Psoas muscle (tissue), 7 donors: ENCODE measurements at regions not wholly inside any gene's neighbourhood (a gene's known extent, or its start where the extent isn't known, plus 50 kb on each side); places are given as distances from the start of the nearest gene placed in this dataset.

ENCODE experiments used
- ATAC-seq, 4 donors: fragments of 200-7000 bp; cut with Tn5 transposase; one replicate each; pipeline ENCODE4 v1.9.1; 2020; ENCODE audit warnings: moderate library complexity in 3 of 4, mild to moderate bottlenecking in 2 of 4
- DNase-seq, 2 donors: peaks; one replicate each; pipeline ENCODE4 v3.0.0-alpha.2; 2020
- H3K27ac ChIP-seq: fragments of 200-600 bp; one replicate; pipeline ENCODE4 v1.8.0; 2022
- H3K27me3 ChIP-seq, 3 donors: fragments of 200-600 bp in 1 of 3; one replicate each; pipeline versions ENCODE4 v1.6.1 to v1.8.0; 2013 to 2022; ENCODE audit warnings: low read length in 2 of 3, mild to moderate bottlenecking in 2 of 3, moderate library complexity in 1 of 3; ENCODE audit not compliant: insufficient read depth in 3 of 3
- H3K36me3 ChIP-seq, 2 donors: fragments of 200-600 bp in 1 of 2; one replicate each; pipeline versions ENCODE4 v1.6.1 to v1.8.0; 2013 to 2022; ENCODE audit warnings: low read depth in 1 of 2, mild to moderate bottlenecking in 1 of 2, moderate library complexity in 1 of 2; ENCODE audit not compliant: insufficient read depth in 1 of 2
- H3K4me1 ChIP-seq: fragments of 200-600 bp; one replicate; pipeline ENCODE4 v1.8.0; 2022
- H3K4me3 ChIP-seq: fragments of 200-600 bp; one replicate; pipeline ENCODE4 v1.8.0; 2022; ENCODE audit warnings: mild to moderate bottlenecking
- H3K9me3 ChIP-seq: fragments of 200-600 bp; one replicate; pipeline ENCODE4 v1.8.0; 2022
- WGBS, 3 donors: extraction: QIAGEN DNeasy Blood & Tissue Kit; methylation state at CpG; one replicate each; pipeline versions ENCODE4 v1.1.6 to v1.1.7; 2013; 5-methylcytosine and 5-hydroxymethylcytosine counted together
- intact Hi-C, 2 donors: fragments of 100-400 bp; cut with DNase I; formaldehyde crosslinking; loops; one replicate each; pipeline versions ENCODE4 v1.11.0 to v1.14.2; 2022
- TF ChIP-seq, protein P1 (sequence below): fragments of 200-600 bp; IDR thresholded peaks from one replicate; pipeline ENCODE4 v1.8.0; 2022; ENCODE audit warnings: antibody characterized with exemption
- donor health status: healthy with polysubstance abuse.
- donor health status: DM: no; HTN: no; CAD: no; lungs with moderate emphysema.
- donor health status: Bipolar disorder and iron deficiency.
- donor health status: healthy.
- donor health status: DM: yes; HTN: yes; CAD: no.
- donor health status: DM: no; HTN: no; CAD: no.
- donor health status: DM: yes; HTN: yes; CAD: no.

DNA sequence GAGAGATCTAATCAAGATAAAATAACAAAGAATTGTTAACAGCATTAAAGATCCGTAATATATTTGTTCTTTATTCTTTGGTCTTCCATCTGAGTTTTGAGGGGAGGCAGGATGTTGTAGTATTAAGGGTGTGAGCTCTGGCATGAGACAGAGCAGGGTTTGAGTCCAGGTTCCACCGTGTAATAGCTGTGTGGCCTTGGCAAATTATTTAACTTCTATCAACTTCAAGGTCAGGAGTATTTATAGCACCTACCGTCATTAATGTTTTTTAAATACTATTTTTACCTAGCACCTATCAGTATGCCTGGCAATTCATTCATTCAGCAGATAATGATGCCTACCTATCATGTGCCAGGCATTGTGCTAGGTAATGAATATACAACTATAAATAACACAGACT is 180.1 kb upstream of the NABP1 start:
- WGBS, 3 donors: 38 to 41% (median 39%) methylated on average over 3 of the region's 3 CpGs
- intact Hi-C loops: no loop called here

DNA sequence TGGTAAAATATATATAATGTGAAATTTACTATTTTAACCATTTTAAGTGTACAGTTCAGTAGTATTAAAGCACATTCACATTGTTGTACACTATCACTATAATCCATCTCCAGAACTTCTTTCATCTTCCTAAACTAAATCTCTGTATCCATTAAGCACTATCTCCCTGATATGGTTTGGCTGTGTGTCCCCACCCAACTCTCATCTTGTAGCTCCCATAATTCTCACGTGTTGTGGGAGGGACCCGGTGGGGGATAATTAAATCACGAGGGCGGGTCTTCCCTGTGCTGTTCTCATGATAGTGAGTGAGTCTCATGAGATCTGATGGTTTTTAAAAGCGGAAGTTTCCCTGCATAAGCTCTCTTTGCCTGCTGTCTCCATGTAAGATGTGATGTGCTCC is 178.9 kb upstream of the NABP1 start:
- Histone ChIP-seq H3K4me3 (no peak overlapping the region), H3K36me3 (no peaks in the 10 kb centered on the region), H3K4me1 (no peaks in the 10 kb centered on the region), H3K27ac (no peak overlapping the region), H3K9me3 (no peaks in the 10 kb centered on the region), H3K27me3 (no peaks in the 10 kb centered on the region)
- intact Hi-C loops: no loop called here
- 85 to 89% (median 88%) methylated on average over 5 of the region's 5 CpGs for WGBS, 3 donors
- ATAC-seq (no peak), DNase-seq (no peak)
- TF ChIP-seq, protein P1, sequence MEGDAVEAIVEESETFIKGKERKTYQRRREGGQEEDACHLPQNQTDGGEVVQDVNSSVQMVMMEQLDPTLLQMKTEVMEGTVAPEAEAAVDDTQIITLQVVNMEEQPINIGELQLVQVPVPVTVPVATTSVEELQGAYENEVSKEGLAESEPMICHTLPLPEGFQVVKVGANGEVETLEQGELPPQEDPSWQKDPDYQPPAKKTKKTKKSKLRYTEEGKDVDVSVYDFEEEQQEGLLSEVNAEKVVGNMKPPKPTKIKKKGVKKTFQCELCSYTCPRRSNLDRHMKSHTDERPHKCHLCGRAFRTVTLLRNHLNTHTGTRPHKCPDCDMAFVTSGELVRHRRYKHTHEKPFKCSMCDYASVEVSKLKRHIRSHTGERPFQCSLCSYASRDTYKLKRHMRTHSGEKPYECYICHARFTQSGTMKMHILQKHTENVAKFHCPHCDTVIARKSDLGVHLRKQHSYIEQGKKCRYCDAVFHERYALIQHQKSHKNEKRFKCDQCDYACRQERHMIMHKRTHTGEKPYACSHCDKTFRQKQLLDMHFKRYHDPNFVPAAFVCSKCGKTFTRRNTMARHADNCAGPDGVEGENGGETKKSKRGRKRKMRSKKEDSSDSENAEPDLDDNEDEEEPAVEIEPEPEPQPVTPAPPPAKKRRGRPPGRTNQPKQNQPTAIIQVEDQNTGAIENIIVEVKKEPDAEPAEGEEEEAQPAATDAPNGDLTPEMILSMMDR: no peak

More for the DNA sequence above, 180.1 kb upstream of the NABP1 start:
- Histone ChIP-seq H3K4me1 (no peaks in the 10 kb centered on the region), H3K27ac (no peak overlapping the region), H3K36me3 (no peaks in the 10 kb centered on the region), H3K4me3 (no peak overlapping the region), H3K27me3 (no peaks in the 10 kb centered on the region), H3K9me3 (no peaks in the 10 kb centered on the region)
- DNase-seq (no peak), ATAC-seq (no peak)
- TF ChIP-seq, protein P1: no peak

DNA sequence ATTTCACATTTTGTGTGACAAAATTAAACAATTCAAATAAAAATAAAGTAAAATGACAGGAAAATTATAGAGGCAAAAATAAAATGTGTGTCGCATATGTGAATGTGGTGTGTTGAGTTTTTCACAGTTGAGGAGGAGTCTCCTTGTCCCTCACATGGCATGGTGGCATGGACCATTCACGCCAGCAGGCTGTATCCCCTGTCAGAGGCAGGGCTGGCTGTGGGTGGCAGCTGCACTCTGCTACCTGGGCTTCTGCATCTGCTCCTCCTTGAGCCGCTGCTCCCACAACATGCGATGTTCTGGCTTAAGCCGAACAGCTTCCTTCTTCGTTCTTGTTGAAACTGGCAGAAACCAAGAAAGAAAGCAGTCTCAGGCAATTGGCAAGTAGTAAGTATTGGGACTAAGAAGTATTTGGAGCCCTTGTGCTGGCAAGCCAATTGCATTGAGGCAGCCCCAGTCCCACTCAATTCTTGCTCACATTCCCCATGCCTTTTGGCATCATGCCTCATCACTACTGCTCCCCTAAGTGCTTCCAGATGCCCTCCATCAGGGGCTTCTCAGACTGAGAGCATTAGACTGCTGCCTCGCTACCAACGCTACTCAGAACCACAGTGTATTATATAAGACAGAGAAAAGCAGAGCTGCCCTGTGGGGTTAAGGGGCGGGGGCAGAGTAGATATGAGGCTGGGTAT is 177.9 kb upstream of the NABP1 start:
- TF ChIP-seq, protein P1: no peak
- 81 to 88% (median 85%) methylated on average over 9 of the region's 9 CpGs for WGBS, 3 donors
- ATAC-seq: no peak

DNA sequence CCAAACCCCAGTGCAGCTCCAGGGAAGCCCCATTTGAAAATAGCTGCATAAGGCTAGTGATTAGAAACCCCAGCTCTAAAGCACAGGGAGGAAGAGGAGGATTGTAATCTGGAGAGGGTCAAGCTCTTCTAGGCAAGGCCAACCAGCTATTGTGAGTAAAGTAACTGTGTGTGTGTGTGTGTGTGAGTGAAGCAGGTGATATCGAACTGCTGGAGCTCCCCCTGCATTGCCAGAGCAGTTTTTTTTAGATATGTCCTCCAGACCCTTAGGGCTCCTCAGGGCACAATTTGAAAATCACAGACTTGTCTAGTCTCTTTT is 177.4 kb upstream of the NABP1 start:
- Histone ChIP-seq H3K27me3 (no peaks in the 10 kb centered on the region), H3K9me3 (no peaks in the 10 kb centered on the region), H3K4me3 (no peak overlapping the region), H3K27ac (no peak overlapping the region), H3K36me3 (no peaks in the 10 kb centered on the region), H3K4me1 (no peaks in the 10 kb centered on the region)
- WGBS, 3 donors: 34 to 54% (median 40%) methylated on average over 1 of the region's 1 CpG
- intact Hi-C loops: loop anchor here in 1 of 2 donors (5.0 kb wide), 2 partner anchors 278 to 333 kb away; no protein-coding TSS in a partner anchor
- TF ChIP-seq, protein P1: no peak
- no peak for DNase-seq
- ATAC-seq: no peak

More for the DNA sequence above, 177.9 kb upstream of the NABP1 start:
- no peak for DNase-seq
- no peaks in the 10 kb centered on the region for H3K36me3 ChIP-seq
- no peak overlapping the region for H3K27ac ChIP-seq
- H3K9me3 ChIP-seq: no peaks in the 10 kb centered on the region
- intact Hi-C loops: loop anchor here in 1 of 2 donors (5.0 kb wide), 2 partner anchors 278 to 333 kb away; no protein-coding TSS in a partner anchor
- no peaks in the 10 kb centered on the region for H3K27me3 ChIP-seq
- no peak overlapping the region for H3K4me3 ChIP-seq
- no peaks in the 10 kb centered on the region for H3K4me1 ChIP-seq
